ENCODE measurements at regions not wholly inside any gene's neighbourhood (a gene's known extent, or its start where the extent isn't known, plus 50 kb on each side); places are given as distances from the start of the nearest gene placed in this dataset.

GRCh38 chr9:31608881-31609280, 775.6 kb upstream of the ACO1 start:
- FAIRE-seq = no peak
- Histone ChIP-seq H3K9me3 (replicated peaks; ENCODE audit: control insufficient read depth, insufficient read depth, low read length) (no peaks in the 10 kb centered on the region), H3K9ac (ENCODE audit: control insufficient read depth, insufficient read depth, low read length) (no peak overlapping the region), H3K4me2 (ENCODE audit: control insufficient read depth, insufficient read depth) (no peak overlapping the region), H4K20me1 (ENCODE audit: control insufficient read depth, insufficient read depth) (no peaks in the 10 kb centered on the region), H3K36me3 (ENCODE audit: control insufficient read depth in 2 of 2, insufficient read depth in 2 of 2, low read length in 1 of 2) (no peaks in the 10 kb centered on the region), H3K4me1 (ENCODE audit: control insufficient read depth, insufficient read depth, low read length) (no peaks in the 10 kb centered on the region), H3K79me2 (ENCODE audit: control insufficient read depth, insufficient read depth, low read length) (no peaks in the 10 kb centered on the region), H3K27ac (ENCODE audit: control insufficient read depth, insufficient read depth) (no peak overlapping the region), H3K4me3 (no peak overlapping the region), H2AFZ (ENCODE audit: control insufficient read depth, low read depth, low read length) (no peak overlapping the region), H3K27me3 (replicated peaks in 1 of 2; ENCODE audit: control insufficient read depth in 2 of 2, insufficient read depth in 2 of 2, low read length in 1 of 2) (no peaks in the 10 kb centered on the region)
- intact Hi-C loops (cut with micrococcal nuclease; ENCODE audit: unreplicated experiment) = no loop called here
- WGBS (ENCODE audit: insufficient coverage, insufficient replicate concordance, low lambda C conversion rate, missing lambda C conversion rate) = 0% methylated on average over 1 of the region's 1 CpG
- RAD21 ChIA-PET (ENCODE audit: unreplicated experiment) = no interaction called here
- no peak for ATAC-seq
- BruUV-seq (replicated peaks) = no TSS peak
- no peak for DNase-seq (ENCODE audit: low read depth, low spot score)
- CTCF ChIA-PET = interaction anchor here (1.3 kb wide), 1 partner anchor 11 kb away, joined by 3 read pairs; no protein-coding TSS in a partner anchor
- SMC1A ChIA-PET (ENCODE audit: uncharacterized antibody, unreplicated experiment) = interaction anchor here (1.5 kb wide), 1 partner anchor 9 kb away, joined by 4 read pairs; no protein-coding TSS in a partner anchor
- in situ Hi-C loops (cut with MboI) = no loop called here
- POLR2A ChIA-PET = no interaction called here
- no peak for TF ChIP-seq CTCF (IDR thresholded peaks at IDR 0.05 in 2 of 3, conservative IDR thresholded peaks at IDR 0.05 in 1 of 3; ENCODE audit: control insufficient read depth in 2 of 3, extremely low read depth in 1 of 3, insufficient read depth in 1 of 3, low read depth in 3 of 3, low read length in 3 of 3)
- no peak for TF ChIP-seq NR2C2 (IDR thresholded peaks at IDR 0.05; ENCODE audit: borderline replicate concordance, control insufficient read depth, insufficient read length, low read depth)
- no peak for TF ChIP-seq IKZF2 (IDR thresholded peaks at IDR 0.05)
- no peak for TF ChIP-seq ESRRA (IDR thresholded peaks at IDR 0.05; ENCODE audit: low read length)
- TF ChIP-seq NRF1 (conservative IDR thresholded peaks at IDR 0.05; ENCODE audit: low read depth, low read length) = no peak
- no peak for TF ChIP-seq ZSCAN29 (IDR thresholded peaks at IDR 0.05)
- no peak for TF ChIP-seq ZNF592 (IDR thresholded peaks at IDR 0.05)
- no peak for TF ChIP-seq TCF12 (IDR thresholded peaks at IDR 0.05; ENCODE audit: low read depth, low read length)
